WERI-Rb-1 (cell line): ENCODE measurements at regions not wholly inside any gene's neighbourhood (a gene's known extent, or its start where the extent isn't known, plus 50 kb on each side); places are given as distances from the start of the nearest gene placed in this dataset.
"Not testable (repeated sequence)": the region's sequence is repeated elsewhere in the genome, so short reads cannot be mapped to it uniquely, and the experiment has no call there.

Source experiments
- DNase-seq: peaks from one replicate; pipeline ENCODE4 v3.0.0-alpha.2; 2020
- H3K27ac ChIP-seq: fragments of 250-450 bp; sonication (Bioruptor Pico); 2 replicates; pipeline ENCODE4 v1.5.1; 2020; ENCODE audit warnings: mild to moderate bottlenecking, moderate library complexity
- H3K27me3 ChIP-seq: fragments of 250-450 bp; sonication (Bioruptor Pico); 2 replicates; pipeline ENCODE4 v1.5.1; 2021; ENCODE audit warnings: mild to moderate bottlenecking, low read depth, moderate library complexity; ENCODE audit not compliant: insufficient read depth, severe bottlenecking
- H3K36me3 ChIP-seq: fragments of 250-450 bp; sonication (Bioruptor Pico); 2 replicates; pipeline ENCODE4 v1.5.1; 2020; ENCODE audit warnings: mild to moderate bottlenecking, moderate library complexity
- H3K4me3 ChIP-seq: 2 replicates; pipeline ENCODE4 v1.5.1; 2011; ENCODE audit warnings: low read depth, mild to moderate bottlenecking, control low read depth, low read length
- H3K9me3 ChIP-seq: fragments of 250-450 bp; sonication (Bioruptor Pico); 2 replicates; pipeline ENCODE4 v1.5.1; 2021; ENCODE audit warnings: mild to moderate bottlenecking, moderate library complexity; ENCODE audit not compliant: severe bottlenecking
- TF ChIP-seq, protein P1 (sequence below): IDR thresholded peaks from 2 replicates; pipeline ENCODE4 v1.5.1; 2011; ENCODE audit warnings: low read depth, mild to moderate bottlenecking, control low read depth, inconsistent platforms, low read length

DNA sequence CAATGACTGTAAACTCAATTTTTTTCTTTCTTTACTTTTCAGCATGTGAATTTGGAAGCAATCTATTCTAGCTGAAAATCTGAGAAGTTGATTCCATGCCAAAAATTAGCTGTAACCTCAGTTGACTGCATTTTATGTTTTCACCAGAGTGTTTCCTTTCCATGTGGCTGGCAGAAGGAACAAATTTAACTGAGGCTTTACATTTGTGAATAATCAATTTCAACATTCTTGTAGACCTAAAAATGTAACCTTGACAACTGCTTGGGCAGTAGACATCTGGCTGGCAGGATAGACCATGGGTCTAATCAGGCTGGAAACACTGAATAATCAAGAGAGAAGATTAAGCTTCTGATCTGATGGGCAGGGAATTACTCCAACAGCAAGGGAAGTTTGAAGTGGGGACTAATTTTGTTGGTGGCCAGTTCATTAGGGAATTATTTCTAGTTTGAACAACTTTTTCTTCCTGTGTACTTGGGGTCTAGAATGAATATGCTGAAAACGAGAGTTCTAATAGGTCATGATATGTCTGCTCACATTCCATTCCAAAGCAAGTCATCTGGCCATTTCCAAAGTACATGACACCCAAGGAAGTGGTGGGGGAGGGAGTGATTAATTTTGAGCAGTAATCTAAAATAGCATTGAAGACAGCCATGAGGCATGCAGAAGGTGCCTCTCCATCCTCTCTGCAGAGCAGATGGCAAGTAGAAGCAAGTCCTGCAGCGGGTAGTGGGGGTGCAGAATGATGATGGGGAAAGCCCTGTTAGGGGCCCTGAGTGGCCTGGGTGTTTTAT is 68.2 kb downstream of the ATP23 start:
- Histone ChIP-seq H3K4me3 (no peak overlapping the region), H3K36me3 (no peaks in the 10 kb centered on the region), H3K9me3 (no peaks in the 10 kb centered on the region), H3K27ac (no peak overlapping the region), H3K27me3 (no peaks in the 10 kb centered on the region)
- DNase-seq: no peak
- TF ChIP-seq, protein P1, sequence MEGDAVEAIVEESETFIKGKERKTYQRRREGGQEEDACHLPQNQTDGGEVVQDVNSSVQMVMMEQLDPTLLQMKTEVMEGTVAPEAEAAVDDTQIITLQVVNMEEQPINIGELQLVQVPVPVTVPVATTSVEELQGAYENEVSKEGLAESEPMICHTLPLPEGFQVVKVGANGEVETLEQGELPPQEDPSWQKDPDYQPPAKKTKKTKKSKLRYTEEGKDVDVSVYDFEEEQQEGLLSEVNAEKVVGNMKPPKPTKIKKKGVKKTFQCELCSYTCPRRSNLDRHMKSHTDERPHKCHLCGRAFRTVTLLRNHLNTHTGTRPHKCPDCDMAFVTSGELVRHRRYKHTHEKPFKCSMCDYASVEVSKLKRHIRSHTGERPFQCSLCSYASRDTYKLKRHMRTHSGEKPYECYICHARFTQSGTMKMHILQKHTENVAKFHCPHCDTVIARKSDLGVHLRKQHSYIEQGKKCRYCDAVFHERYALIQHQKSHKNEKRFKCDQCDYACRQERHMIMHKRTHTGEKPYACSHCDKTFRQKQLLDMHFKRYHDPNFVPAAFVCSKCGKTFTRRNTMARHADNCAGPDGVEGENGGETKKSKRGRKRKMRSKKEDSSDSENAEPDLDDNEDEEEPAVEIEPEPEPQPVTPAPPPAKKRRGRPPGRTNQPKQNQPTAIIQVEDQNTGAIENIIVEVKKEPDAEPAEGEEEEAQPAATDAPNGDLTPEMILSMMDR: no peak

DNA sequence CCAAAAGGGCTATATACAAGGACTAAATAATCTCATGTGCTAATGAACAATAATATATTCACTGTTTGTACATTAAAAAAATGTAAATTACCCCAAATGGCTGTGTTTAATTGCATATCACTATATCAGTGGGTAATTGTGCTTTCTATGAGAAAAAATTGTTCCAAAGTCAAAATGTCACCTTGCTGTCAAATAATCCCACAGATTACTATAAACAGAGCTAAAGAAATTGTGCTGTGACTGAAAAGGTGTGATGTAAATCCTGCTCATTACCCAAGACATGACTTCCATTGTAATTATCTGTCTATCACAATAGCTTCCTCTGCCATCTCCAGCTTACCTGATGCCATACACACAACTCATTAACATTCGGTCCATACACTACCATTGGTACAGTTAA is 70.3 kb downstream of the ATP23 start:
- no peaks in the 10 kb centered on the region for H3K36me3 ChIP-seq
- H3K4me3 ChIP-seq: no peak overlapping the region
- no peaks in the 10 kb centered on the region for H3K9me3 ChIP-seq
- DNase-seq: no peak
- no peak overlapping the region for H3K27ac ChIP-seq
- TF ChIP-seq, protein P1: no peak
- no peaks in the 10 kb centered on the region for H3K27me3 ChIP-seq

DNA sequence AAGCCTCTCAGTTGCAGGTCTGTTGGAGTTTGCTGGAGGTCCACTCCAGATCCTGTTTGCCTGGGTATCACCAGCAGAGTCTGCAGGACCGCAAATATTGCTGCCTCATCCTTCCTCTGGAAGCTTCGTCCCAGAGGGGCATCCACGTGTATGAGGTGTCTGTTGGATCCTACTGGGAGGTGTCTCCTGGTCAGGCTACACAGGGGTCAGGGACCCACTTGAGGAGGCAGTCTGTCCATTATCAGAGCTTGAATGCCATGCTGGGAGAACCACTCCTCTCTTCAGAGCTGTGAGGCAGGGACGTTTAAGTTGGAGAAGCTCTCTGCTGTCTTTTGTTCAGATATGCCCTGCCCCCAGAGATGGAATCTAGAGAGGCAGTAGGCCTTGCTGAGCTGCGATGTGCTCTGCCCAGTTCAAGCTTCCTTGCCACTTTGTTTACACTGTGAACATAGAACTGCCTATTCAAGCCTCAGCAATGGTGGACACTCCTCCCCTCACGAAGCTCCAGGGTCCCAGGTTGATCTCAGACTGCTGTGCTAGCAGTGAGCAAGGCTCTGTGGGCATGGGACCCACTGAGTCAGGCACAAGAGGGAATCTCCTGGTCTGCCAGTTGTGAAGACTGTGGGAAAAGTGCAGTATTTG is 81.1 kb downstream of the ATP23 start:
- not testable (repeated sequence) for H3K4me3 ChIP-seq, H3K9me3 ChIP-seq, H3K27ac ChIP-seq, DNase-seq, H3K27me3 ChIP-seq, H3K36me3 ChIP-seq

DNA sequence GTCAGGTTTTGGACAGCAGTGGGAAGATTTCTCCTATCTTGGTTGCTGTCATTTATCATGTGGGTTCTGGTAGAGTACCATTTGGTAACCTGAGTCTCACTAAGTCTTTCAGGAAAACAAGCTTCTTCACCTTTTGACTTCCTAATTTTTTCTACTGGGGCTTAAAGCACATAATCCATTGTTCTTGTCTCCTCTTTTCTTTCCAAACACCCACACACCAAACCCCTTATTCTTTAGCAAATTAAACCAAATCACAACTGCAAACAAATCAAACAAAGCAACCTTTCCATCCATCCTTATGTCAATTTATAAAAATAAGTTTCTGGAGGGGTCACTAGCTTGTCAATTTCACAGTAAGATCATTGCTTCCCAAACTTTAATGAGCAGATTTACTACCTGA is 84.1 kb downstream of the ATP23 start:
- no peak overlapping the region for H3K27ac ChIP-seq
- H3K9me3 ChIP-seq: peaks cover 4% of the 10 kb centered on the region

DNA sequence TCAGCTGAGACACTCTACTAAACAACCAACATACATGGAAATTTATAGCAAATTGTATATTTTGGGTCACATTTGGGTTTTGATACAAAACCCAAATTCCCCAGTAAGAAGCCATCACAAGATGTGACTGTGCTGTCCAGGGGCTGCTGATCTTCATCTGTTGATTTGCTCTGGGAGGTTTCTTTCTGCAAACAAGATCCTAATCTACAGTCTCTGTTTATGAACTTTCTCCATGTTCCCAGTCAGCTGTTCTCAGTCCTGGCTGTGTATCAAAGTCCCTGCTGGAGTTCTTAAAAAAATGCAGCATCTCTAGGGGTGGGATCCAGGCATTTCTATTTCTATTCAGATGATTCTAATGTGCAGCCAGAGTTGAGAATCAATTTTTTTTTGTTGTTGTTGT is 85.1 kb downstream of the ATP23 start:
- no peak for DNase-seq
- TF ChIP-seq, protein P1: no peak
- Histone ChIP-seq H3K36me3 (no peaks in the 10 kb centered on the region), H3K27ac (no peak overlapping the region), H3K9me3 (peaks cover 5% of the 10 kb centered on the region), H3K4me3 (no peak overlapping the region), H3K27me3 (peaks cover 3% of the 10 kb centered on the region)

More for the DNA sequence above, 84.1 kb downstream of the ATP23 start:
- TF ChIP-seq, protein P1: no peak
- no peak for DNase-seq
- peaks cover 3% of the 10 kb centered on the region for H3K27me3 ChIP-seq
- no peak overlapping the region for H3K4me3 ChIP-seq
- no peaks in the 10 kb centered on the region for H3K36me3 ChIP-seq

DNA sequence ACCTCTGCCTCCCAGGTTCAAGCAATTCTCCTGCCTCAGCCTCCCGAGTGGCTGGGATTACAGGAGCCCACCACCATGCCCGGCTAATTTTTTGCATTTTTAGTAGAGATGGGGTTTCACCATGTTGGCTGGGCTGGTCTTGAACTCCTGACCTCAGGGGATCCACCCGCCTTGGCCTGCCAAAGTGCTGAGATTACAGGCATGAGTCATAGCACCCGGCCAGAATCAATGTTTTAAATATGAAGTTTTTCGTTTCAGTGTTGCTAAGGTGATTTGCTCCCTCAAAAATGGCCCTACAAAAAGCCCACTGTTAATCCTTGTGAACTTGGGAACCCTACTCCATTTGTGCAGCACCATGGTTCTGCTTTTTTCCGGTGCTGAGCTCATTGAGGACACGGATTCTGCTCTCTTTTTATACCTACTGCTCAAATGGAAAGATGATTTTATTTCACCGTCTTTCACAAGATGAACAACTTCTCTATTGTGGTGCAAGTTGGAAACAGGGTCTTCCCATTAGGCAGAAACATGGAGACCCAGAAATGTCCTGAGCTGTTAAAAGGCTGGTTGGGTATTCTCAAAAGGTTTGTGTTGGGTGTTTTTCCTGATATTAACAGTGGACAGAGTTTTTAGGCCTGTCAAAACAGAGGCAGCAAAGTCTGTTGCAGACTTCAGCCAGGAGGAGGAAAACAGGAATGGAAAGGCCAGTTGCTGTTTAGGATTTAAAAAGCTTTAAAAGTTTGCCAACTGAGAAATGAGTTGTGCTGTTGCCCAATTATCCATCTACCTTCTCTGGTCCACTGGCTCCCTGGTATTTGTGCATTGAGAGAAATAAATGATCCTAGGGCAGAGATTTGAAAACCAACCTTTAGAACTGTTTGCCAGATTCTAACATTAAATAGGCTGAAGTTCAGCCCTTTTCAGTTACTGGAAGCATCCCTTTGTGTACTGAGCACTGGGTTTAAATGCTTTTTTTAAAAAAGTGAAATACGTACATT is 85.8 kb downstream of the ATP23 start:
- no peak overlapping the region for H3K4me3 ChIP-seq
- H3K27ac ChIP-seq: no peak overlapping the region
- H3K9me3 ChIP-seq: peaks cover 5% of the 10 kb centered on the region
- TF ChIP-seq, protein P1: no peak
- no peaks in the 10 kb centered on the region for H3K36me3 ChIP-seq
- H3K27me3 ChIP-seq: peaks cover 3% of the 10 kb centered on the region
- DNase-seq: no peak
